ENCODE measurements at regions not wholly inside any gene's neighbourhood (a gene's known extent, or its start where the extent isn't known, plus 50 kb on each side); places are given as distances from the start of the nearest gene placed in this dataset.
A peak's percentile ranks its signal among the peaks of the same experiment; 100 is the strongest.

- H2AFZ ChIP-seq: no peak overlapping the region
- no peaks in the 10 kb centered on the region for H3K9me2 ChIP-seq (replicated peaks; ENCODE audit: insufficient read depth)
- no peak for TF ChIP-seq EZH2phosphoT487 (IDR thresholded peaks at IDR 0.05; ENCODE audit: low read depth, severe bottlenecking, unreplicated experiment)
- no peak for TF ChIP-seq CTCF (IDR thresholded peaks at IDR 0.05; ENCODE audit: poor library complexity)
- no peak for TF ChIP-seq EZH2 (IDR thresholded peaks at IDR 0.05; ENCODE audit: borderline replicate concordance)
- H4K20me1 ChIP-seq (ENCODE audit: insufficient read depth, poor library complexity, severe bottlenecking): no peaks in the 10 kb centered on the region
- no peak overlapping the region for H3K4me2 ChIP-seq
- H3K27ac ChIP-seq: no peak overlapping the region
- H3K4me1 ChIP-seq (ENCODE audit: insufficient read depth): no peaks in the 10 kb centered on the region
- no peaks in the 10 kb centered on the region for H3K9me3 ChIP-seq (ENCODE audit: low read depth)
- WGBS (ENCODE audit: low lambda C conversion rate, missing lambda C conversion rate): 52% methylated on average over 3 of the region's 3 CpGs
- DNase-seq (ENCODE audit: low spot score): no peak
- no peaks in the 10 kb centered on the region for H3K27me3 ChIP-seq
- H3K4me3 ChIP-seq: no peak overlapping the region
- H3K36me3 ChIP-seq (replicated peaks; ENCODE audit: insufficient read depth, low read depth): no peaks in the 10 kb centered on the region
- H3K79me2 ChIP-seq: no peaks in the 10 kb centered on the region
Observed at GRCh38 chr11:100459811-100460210, 227.3 kb upstream of the ARHGAP42 start.

DNA sequence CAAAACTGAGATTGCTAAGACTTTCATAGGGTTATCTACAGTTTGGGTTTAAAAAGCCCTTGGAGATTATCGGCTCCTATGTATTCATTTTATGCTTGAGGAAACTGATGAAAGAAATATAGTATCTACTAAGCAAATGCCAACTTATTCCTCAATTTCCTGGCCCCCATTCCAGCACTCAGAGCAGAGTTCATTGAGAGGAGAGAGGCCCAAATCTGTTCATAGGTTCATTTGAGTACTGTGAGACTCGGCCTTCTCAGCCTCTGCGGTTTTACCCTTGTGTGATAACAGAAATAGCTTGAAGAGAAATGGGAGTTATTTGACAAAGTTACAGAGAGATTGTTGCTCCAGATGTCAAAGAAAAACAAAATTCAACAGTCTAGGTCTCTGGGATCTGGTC is 226.7 kb upstream of the ARHGAP42 start:
- Histone ChIP-seq H3K4me1 (ENCODE audit: insufficient read depth) (no peaks in the 10 kb centered on the region), H3K4me3 (no peak overlapping the region), H3K4me2 (no peak overlapping the region), H2AFZ (no peak overlapping the region), H3K79me2 (no peaks in the 10 kb centered on the region), H3K27ac (no peak overlapping the region), H4K20me1 (ENCODE audit: insufficient read depth, poor library complexity, severe bottlenecking) (no peaks in the 10 kb centered on the region), H3K36me3 (replicated peaks; ENCODE audit: insufficient read depth, low read depth) (no peaks in the 10 kb centered on the region), H3K9me2 (replicated peaks; ENCODE audit: insufficient read depth) (no peaks in the 10 kb centered on the region), H3K9me3 (ENCODE audit: low read depth) (no peaks in the 10 kb centered on the region), H3K27me3 (no peaks in the 10 kb centered on the region)
- 62% methylated on average over 3 of the region's 3 CpGs for WGBS (ENCODE audit: low lambda C conversion rate, missing lambda C conversion rate)
- TF ChIP-seq CTCF (IDR thresholded peaks at IDR 0.05; ENCODE audit: poor library complexity): no peak
- DNase-seq (ENCODE audit: low spot score): no peak

- no peak overlapping the region for H2AFZ ChIP-seq
- H3K9me2 ChIP-seq (replicated peaks; ENCODE audit: insufficient read depth): no peaks in the 10 kb centered on the region
- H4K20me1 ChIP-seq (ENCODE audit: insufficient read depth, poor library complexity, severe bottlenecking): no peaks in the 10 kb centered on the region
- no peak for TF ChIP-seq EZH2phosphoT487 (IDR thresholded peaks at IDR 0.05; ENCODE audit: low read depth, severe bottlenecking, unreplicated experiment)
- no peak for TF ChIP-seq EZH2 (IDR thresholded peaks at IDR 0.05; ENCODE audit: borderline replicate concordance)
- no peak for TF ChIP-seq CTCF (IDR thresholded peaks at IDR 0.05; ENCODE audit: poor library complexity)
- no peak overlapping the region for H3K4me3 ChIP-seq
- DNase-seq (ENCODE audit: low spot score): no peak
- H3K4me2 ChIP-seq: peak overlapping the region; percentile 59
- H3K9me3 ChIP-seq (ENCODE audit: low read depth): no peaks in the 10 kb centered on the region
- H3K27me3 ChIP-seq: no peaks in the 10 kb centered on the region
- H3K4me1 ChIP-seq (ENCODE audit: insufficient read depth): no peaks in the 10 kb centered on the region
- no peaks in the 10 kb centered on the region for H3K79me2 ChIP-seq
- no peak overlapping the region for H3K27ac ChIP-seq
- 53% methylated on average over 3 of the region's 3 CpGs for WGBS (ENCODE audit: low lambda C conversion rate, missing lambda C conversion rate)
- H3K36me3 ChIP-seq (replicated peaks; ENCODE audit: insufficient read depth, low read depth): no peaks in the 10 kb centered on the region
Observed at GRCh38 chr11:100467821-100468508, 219.1 kb upstream of the ARHGAP42 start.

DNA sequence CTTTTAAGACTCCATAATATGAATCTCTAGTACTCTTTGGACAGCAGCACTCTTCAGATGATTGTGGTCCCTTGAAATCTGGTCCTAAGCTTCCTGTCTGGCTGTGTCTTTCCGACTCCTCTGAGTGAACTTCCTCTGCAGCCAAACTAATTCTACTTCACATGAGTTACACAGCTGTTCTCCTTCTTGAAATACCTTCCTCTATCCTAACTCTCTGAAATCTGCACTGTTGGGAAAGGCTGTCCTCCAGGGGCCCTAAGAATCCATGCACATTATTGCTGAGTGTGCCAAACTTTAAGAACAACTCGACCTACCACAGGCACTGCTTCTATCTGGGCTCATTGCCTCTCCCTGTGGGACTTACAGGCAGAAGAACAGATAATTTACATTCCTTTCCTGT is 217.3 kb upstream of the ARHGAP42 start:
- Histone ChIP-seq H3K27me3 (no peaks in the 10 kb centered on the region), H3K4me1 (ENCODE audit: insufficient read depth) (no peaks in the 10 kb centered on the region), H3K36me3 (replicated peaks; ENCODE audit: insufficient read depth, low read depth) (no peaks in the 10 kb centered on the region), H3K9me3 (ENCODE audit: low read depth) (no peaks in the 10 kb centered on the region), H2AFZ (no peak overlapping the region), H3K4me2 (no peak overlapping the region), H4K20me1 (ENCODE audit: insufficient read depth, poor library complexity, severe bottlenecking) (no peaks in the 10 kb centered on the region), H3K79me2 (no peaks in the 10 kb centered on the region), H3K9me2 (replicated peaks; ENCODE audit: insufficient read depth) (no peaks in the 10 kb centered on the region), H3K4me3 (no peak overlapping the region), H3K27ac (no peak overlapping the region)
- WGBS (ENCODE audit: low lambda C conversion rate, missing lambda C conversion rate): 51% methylated on average over 2 of the region's 2 CpGs
- DNase-seq (ENCODE audit: low spot score): peak; percentile 10
- TF ChIP-seq CTCF (IDR thresholded peaks at IDR 0.05; ENCODE audit: poor library complexity) (no peak), EZH2phosphoT487 (IDR thresholded peaks at IDR 0.05; ENCODE audit: low read depth, severe bottlenecking, unreplicated experiment) (no peak), EZH2 (IDR thresholded peaks at IDR 0.05; ENCODE audit: borderline replicate concordance) (no peak)

All from hepatocyte (in vitro differentiated cells).